H1 (cell line): ENCODE measurements at regions not wholly inside any gene's neighbourhood (a gene's known extent, or its start where the extent isn't known, plus 50 kb on each side); places are given as distances from the start of the nearest gene placed in this dataset.

Experiments
- CTCF ChIA-PET: fragments of 300-600 bp; sonication (Branson Sonifier 250); formaldehyde crosslinking; loops from one replicate; lab custom pipeline; 2021; ENCODE audit not compliant: partially characterized antibody; lab: Charles Lee
- POLR2A ChIA-PET: fragments of 300-600 bp; sonication (Branson Sonifier 250); formaldehyde crosslinking; loops from one replicate; lab custom pipeline; 2021; ENCODE audit warnings: inconsistent platforms; ENCODE audit not compliant: partially characterized antibody; lab: Charles Lee
- DNase-seq, 2 experiments: peaks; one replicate each; pipeline versions ENCODE4 v3.0.0 to v3.0.0-alpha.2; 2010 to 2022; ENCODE audit warnings: low spot score in 2 of 2, low read depth in 1 of 2, mixed read lengths in 1 of 2
- FAIRE-seq: peaks from 2 replicates; lab custom pipeline; 2011; peaks lifted over from hg19 to GRCh38; lab: Jason Lieb, UNC
- H2AFZ ChIP-seq: 2 replicates; pipeline ENCODE4 v1.8.1; 2012; ENCODE audit warnings: low read length, inconsistent platforms
- H2AK5ac ChIP-seq: 2 replicates; pipeline ENCODE4 v1.6.1; 2013; ENCODE audit warnings: low read depth, low read length
- H2BK120ac ChIP-seq: replicated peaks from 2 replicates; pipeline ENCODE3; 2013; ENCODE audit warnings: low read depth, low read length, inconsistent platforms
- H2BK12ac ChIP-seq: 2 replicates; pipeline ENCODE4 v1.6.1; 2013; ENCODE audit warnings: low read depth, low read length
- H2BK15ac ChIP-seq: 2 replicates; pipeline ENCODE4 v1.6.1; 2013; ENCODE audit warnings: low read length
- H2BK20ac ChIP-seq: 2 replicates; pipeline ENCODE4 v1.6.1; 2013; ENCODE audit warnings: low read length
- H2BK5ac ChIP-seq: 2 replicates; pipeline ENCODE4 v1.6.1; 2013; ENCODE audit warnings: low read depth, low read length
- H3K14ac ChIP-seq: 2 replicates; pipeline ENCODE4 v1.6.1; 2013; ENCODE audit warnings: inconsistent platforms; ENCODE audit not compliant: insufficient read length
- H3K18ac ChIP-seq: 2 replicates; pipeline ENCODE4 v1.6.1; 2013; ENCODE audit warnings: low read length; ENCODE audit errors: extremely low read depth
- H3K23ac ChIP-seq: 2 replicates; pipeline ENCODE4 v1.6.1; 2013; ENCODE audit warnings: inconsistent platforms; ENCODE audit not compliant: insufficient read length
- H3K23me2 ChIP-seq: 2 replicates; pipeline ENCODE4 v1.6.1; 2013; ENCODE audit warnings: low read depth, low read length
- H3K27ac ChIP-seq: 2 replicates; pipeline ENCODE4 v1.6.1; 2011; ENCODE audit warnings: low read depth, low read length, inconsistent platforms
- H3K27me3 ChIP-seq, 4 experiments: replicated peaks in 1 of 4; 1 replicate in 1 of 4; 2 replicates in 3 of 4; pipeline versions ENCODE4 v1.6.1 to v1.8.1; 2011 to 2013; ENCODE audit warnings: low read length in 3 of 4, mild to moderate bottlenecking in 3 of 4, inconsistent platforms in 2 of 4, mixed read lengths in 2 of 4, moderate library complexity in 1 of 4; ENCODE audit not compliant: control insufficient read depth in 3 of 4, insufficient read depth in 3 of 4; ENCODE audit errors: extremely low read depth in 1 of 4
- H3K36me3 ChIP-seq, 4 experiments: 2 replicates each; pipeline versions ENCODE4 v1.6.1 to v1.8.1; 2011 to 2013; ENCODE audit warnings: mild to moderate bottlenecking in 4 of 4, low read length in 3 of 4, moderate library complexity in 2 of 4, control low read depth in 1 of 4, inconsistent platforms in 1 of 4; ENCODE audit not compliant: insufficient read depth in 4 of 4, control insufficient read depth in 2 of 4
- H3K4ac ChIP-seq: replicated peaks from 2 replicates; pipeline ENCODE3; 2013; ENCODE audit warnings: low read length, low read depth, mixed read lengths, inconsistent platforms; ENCODE audit not compliant: insufficient read length
- H3K4me1 ChIP-seq, 4 experiments: replicated peaks in 1 of 4; 1 replicate in 1 of 4; 2 replicates in 3 of 4; pipeline versions ENCODE4 v1.6.1 to v1.8.1; 2011 to 2013; ENCODE audit warnings: low read length in 3 of 4, inconsistent platforms in 2 of 4, mixed read lengths in 1 of 4; ENCODE audit not compliant: insufficient read depth in 4 of 4, control insufficient read depth in 3 of 4
- H3K4me2 ChIP-seq, 2 experiments: 2 replicates each; pipeline versions ENCODE4 v1.6.1 to v1.8.1; 2011 to 2013; ENCODE audit warnings: low read depth in 2 of 2, low read length in 2 of 2, control low read depth in 1 of 2, inconsistent platforms in 1 of 2, mild to moderate bottlenecking in 1 of 2; ENCODE audit not compliant: insufficient read depth in 1 of 2
- H3K4me3 ChIP-seq, 4 experiments: fragments of 200-600, 300-600 bp in 1 of 4; sonication (generic), shearing (Covaris generic), sonication (Bioruptor Twin) in 1 of 4; 2 replicates each; pipeline versions ENCODE4 v1.5.1 to v1.8.1; 2011 to 2016; ENCODE audit warnings: low read length in 4 of 4, low read depth in 3 of 4, control low read depth in 2 of 4, inconsistent platforms in 2 of 4, mild to moderate bottlenecking in 2 of 4, mixed read lengths in 1 of 4, moderate library complexity in 1 of 4; ENCODE audit not compliant: insufficient read depth in 2 of 4; ENCODE audit errors: extremely low read depth in 1 of 4
- H3K56ac ChIP-seq: replicated peaks from 2 replicates; pipeline ENCODE3; 2013; ENCODE audit warnings: low read depth, mild to moderate bottlenecking, mixed read lengths, low read length, inconsistent platforms; ENCODE audit not compliant: insufficient read length
- H3K79me1 ChIP-seq: 2 replicates; pipeline ENCODE4 v1.6.1; 2013; ENCODE audit warnings: low read depth, low read length, control low read depth
- H3K79me2 ChIP-seq, 2 experiments: 2 replicates each; pipeline versions ENCODE4 v1.6.1 to v1.8.1; 2012 to 2013; ENCODE audit warnings: low read length in 2 of 2, mild to moderate bottlenecking in 2 of 2, inconsistent platforms in 1 of 2; ENCODE audit not compliant: insufficient read depth in 2 of 2, control insufficient read depth in 1 of 2
- H3K9ac ChIP-seq, 4 experiments: replicated peaks in 1 of 4; 1 replicate in 1 of 4; 2 replicates in 3 of 4; pipeline versions ENCODE4 v1.6.1 to v1.8.1; 2011 to 2013; ENCODE audit warnings: low read depth in 3 of 4, low read length in 3 of 4, control low read depth in 2 of 4, mild to moderate bottlenecking in 2 of 4, moderate library complexity in 2 of 4, inconsistent platforms in 1 of 4; ENCODE audit errors: extremely low read depth in 1 of 4
- H3K9me3 ChIP-seq, 2 experiments: 2 replicates each; pipeline versions ENCODE4 v1.6.1 to v1.8.1; 2012 to 2013; ENCODE audit warnings: mild to moderate bottlenecking in 2 of 2, moderate library complexity in 2 of 2, control low read depth in 1 of 2, inconsistent platforms in 1 of 2, low read depth in 1 of 2, low read length in 1 of 2, mixed read lengths in 1 of 2; ENCODE audit not compliant: insufficient read depth in 2 of 2
- H4K20me1 ChIP-seq, 2 experiments: replicated peaks in 1 of 2; 2 replicates each; pipeline versions ENCODE3 to v1.8.1; 2011 to 2013; ENCODE audit warnings: inconsistent platforms in 2 of 2, low read length in 2 of 2, mild to moderate bottlenecking in 1 of 2; ENCODE audit not compliant: insufficient read depth in 2 of 2, control insufficient read depth in 1 of 2
- H4K5ac ChIP-seq: 2 replicates; pipeline ENCODE4 v1.6.1; 2013; ENCODE audit warnings: low read length, low read depth, mixed read lengths, inconsistent platforms; ENCODE audit not compliant: insufficient read length
- H4K8ac ChIP-seq: 2 replicates; pipeline ENCODE4 v1.8.0; 2013; ENCODE audit warnings: mild to moderate bottlenecking, moderate library complexity, low read length, inconsistent platforms; ENCODE audit not compliant: insufficient read depth; ENCODE audit errors: extremely low read depth
- H4K91ac ChIP-seq: replicated peaks from 2 replicates; pipeline ENCODE3; 2013; ENCODE audit warnings: low read length, mixed read lengths, inconsistent platforms; ENCODE audit not compliant: insufficient read length
- BACH1 ChIP-seq: IDR thresholded peaks from 2 replicates; pipeline ENCODE4 v1.6.1; 2012; ENCODE audit warnings: low read length, improper control_type of control experiment
- SAP30 ChIP-seq: fragments of 300-600 bp; sonication (generic); IDR thresholded peaks from 2 replicates; pipeline ENCODE4 v1.7.1; 2012; ENCODE audit warnings: low read length, moderate library complexity, mild to moderate bottlenecking, inconsistent platforms; ENCODE audit not compliant: insufficient read depth, insufficient replicate concordance
- WGBS, 2 experiments: shearing (Covaris generic) in 1 of 2; methylation state at CpG; one replicate each; pipeline versions ENCODE4 v1.1.6 to v1.1.7; 2013 to 2015; ENCODE audit warnings: low lambda C conversion rate in 2 of 2, mixed read lengths in 2 of 2, inconsistent platforms in 1 of 2, low coverage in 1 of 2, missing lambda C conversion rate in 1 of 2; ENCODE audit not compliant: insufficient replicate concordance in 2 of 2, insufficient coverage in 1 of 2, insufficient read length in 1 of 2; ENCODE audit errors: extremely low coverage in 1 of 2, missing lambda C conversion rate in 1 of 2; 5-methylcytosine and 5-hydroxymethylcytosine counted together

DNA sequence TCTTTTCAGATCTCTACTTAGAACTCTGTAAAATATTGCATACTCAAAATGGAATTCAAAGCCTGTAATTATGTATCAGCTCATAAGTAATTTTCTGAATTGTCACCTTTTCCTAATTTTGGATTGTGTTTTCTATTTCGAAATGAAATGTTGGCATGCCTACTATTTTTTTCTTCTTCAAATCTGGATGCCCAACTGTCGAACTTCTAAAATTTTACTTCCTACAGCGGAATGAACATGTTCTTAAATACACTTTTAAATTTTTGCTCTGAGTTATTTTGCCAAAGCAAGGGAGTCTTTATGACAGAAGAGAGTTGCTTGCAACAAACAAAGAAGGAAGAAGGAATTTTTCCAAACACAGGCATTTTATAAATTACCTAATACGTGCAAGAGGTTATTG, 336.0 kb downstream of the ADCYAP1 start:
- Histone ChIP-seq H3K4me1 (no peaks in the 10 kb centered on the region), H3K9me3 (no peaks in the 10 kb centered on the region; a peak in 1 of 4 replicates), H3K79me1 (no peaks in the 10 kb centered on the region), H2BK120ac (no peak overlapping the region), H2AK5ac (no peak overlapping the region), H4K20me1 (no peaks in the 10 kb centered on the region), H2AFZ (no peak overlapping the region), H2BK5ac (no peak overlapping the region), H3K27ac (no peak overlapping the region), H3K18ac (no peak overlapping the region), H3K79me2 (no peaks in the 10 kb centered on the region), H3K23me2 (no peaks in the 10 kb centered on the region), H4K91ac (no peak overlapping the region), H2BK15ac (no peak overlapping the region), H3K23ac (no peak overlapping the region), H3K4me2 (no peak overlapping the region), H3K4me3 (no peak overlapping the region), H3K56ac (no peak overlapping the region), H3K9ac (no peak overlapping the region), H2BK20ac (no peak overlapping the region), H3K4ac (no peak overlapping the region), H3K14ac (no peak overlapping the region), H3K36me3 (no peaks in the 10 kb centered on the region), H4K5ac (no peak overlapping the region), H4K8ac (no peak overlapping the region), H2BK12ac (no peak overlapping the region), H3K27me3 (no peaks in the 10 kb centered on the region)
- CTCF ChIA-PET = no interaction called here
- DNase-seq (no peak), FAIRE-seq (no peak)
- POLR2A ChIA-PET = no interaction called here
- 87% methylated on average over 4 of the region's 4 CpGs; no CpG with 5 or more reads in 1 of the 2 experiments for WGBS, 2 experiments
- TF ChIP-seq BACH1 = no peak
- no peak for TF ChIP-seq SAP30
